Tibial artery (tissue), 4 donors: ENCODE measurements at regions not wholly inside any gene's neighbourhood (a gene's known extent, or its start where the extent isn't known, plus 50 kb on each side); places are given as distances from the start of the nearest gene placed in this dataset.

Source experiments
- DNase-seq, 2 donors: peaks; one replicate each; pipeline ENCODE4 v3.0.0-alpha.2; 2019
- H3K27ac ChIP-seq, 2 donors: fragments of 200-600 bp; sonication (generic) in 1 of 2; 1 replicate in 1 of 2; 2 replicates in 1 of 2; pipeline ENCODE4 v1.5.1; 2018 to 2019; ENCODE audit warnings: mild to moderate bottlenecking in 1 of 2
- H3K27me3 ChIP-seq, 2 donors: fragments of 200-600 bp; sonication (generic) in 1 of 2; one replicate each; pipeline versions ENCODE4 v1.5.1 to v1.6.0; 2016 to 2019
- H3K36me3 ChIP-seq, 3 donors: fragments of 200-600 bp; sonication (generic) in 2 of 3; one replicate each; pipeline ENCODE4 v1.5.1; 2016 to 2019; ENCODE audit warnings: mild to moderate bottlenecking in 2 of 3
- H3K4me1 ChIP-seq, 4 donors: fragments of 200-600 bp; sonication (generic) in 2 of 4; 1 replicate in 3 of 4; 2 replicates in 1 of 4; pipeline ENCODE4 v1.5.1; 2016 to 2019
- H3K4me3 ChIP-seq, 2 donors: fragments of 200-600 bp; sonication (generic) in 1 of 2; 1 replicate in 1 of 2; 2 replicates in 1 of 2; pipeline ENCODE4 v1.5.1; 2018 to 2019; ENCODE audit warnings: mild to moderate bottlenecking in 2 of 2
- H3K9me3 ChIP-seq, 3 donors: fragments of 200-600 bp; sonication (generic) in 1 of 3; one replicate each; pipeline ENCODE4 v1.5.1; 2016 to 2019
- CTCF ChIP-seq, 2 experiments: fragments of 200-600 bp in 1 of 2; fragments of 450-650 bp in 1 of 2; IDR thresholded peaks; one replicate each; pipeline ENCODE4 v1.5.1; 2017 to 2019; ENCODE audit warnings: antibody characterized with exemption in 2 of 2, mild to moderate bottlenecking in 1 of 2, moderate library complexity in 1 of 2
- intact Hi-C: fragments of 100-400 bp; cut with DNase I; formaldehyde crosslinking; loops from one replicate; pipeline ENCODE4 v1.15.0; 2023; ENCODE audit warnings: low total_unique reads

DNA sequence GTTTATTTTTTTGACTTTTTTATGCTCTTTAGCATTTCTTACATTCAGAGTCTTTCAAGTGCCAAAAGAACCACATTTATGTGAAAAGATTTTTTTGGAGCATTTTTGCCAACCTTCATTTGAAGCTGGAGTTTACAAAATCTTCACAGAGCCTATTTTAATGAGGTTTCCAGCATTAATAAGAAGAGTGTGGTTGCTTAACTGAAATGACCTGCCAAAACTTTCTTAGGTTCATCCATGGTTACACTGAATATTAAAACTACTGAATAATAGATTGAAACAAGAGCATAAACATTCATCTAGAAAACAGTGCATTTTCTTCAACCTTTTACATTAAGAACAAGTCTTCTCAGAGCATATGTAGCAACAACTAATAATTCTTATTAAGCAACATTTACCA is 672.3 kb upstream of the CXADR start:
- Histone ChIP-seq H3K9me3 (no peaks in the 10 kb centered on the region), H3K27ac (no peak overlapping the region), H3K4me1 (peaks cover 0 to 13% (median 4%) of the 10 kb centered on the region in 4 donors), H3K36me3 (no peaks in the 10 kb centered on the region), H3K4me3 (no peak overlapping the region), H3K27me3 (no peaks in the 10 kb centered on the region)
- no peak for TF ChIP-seq CTCF (IDR thresholded peaks at IDR 0.05)
- intact Hi-C loops, result no loop called here
- no peak for DNase-seq

- peaks cover 0 to 13% (median 4%) of the 10 kb centered on the region in 4 donors for H3K4me1 ChIP-seq
- TF ChIP-seq CTCF (IDR thresholded peaks at IDR 0.05), result no peak
- intact Hi-C loops, result no loop called here
- no peaks in the 10 kb centered on the region for H3K27me3 ChIP-seq
- H3K36me3 ChIP-seq, result no peaks in the 10 kb centered on the region
- DNase-seq, result no peak
- no peak overlapping the region for H3K27ac ChIP-seq
- no peak overlapping the region for H3K4me3 ChIP-seq
- H3K9me3 ChIP-seq, result no peaks in the 10 kb centered on the region
These were observed 670.7 kb upstream of the CXADR start for GRCh38 chr21:16841975-16842695.

- H3K36me3 ChIP-seq, result no peaks in the 10 kb centered on the region
- intact Hi-C loops, result no loop called here
- no peak for DNase-seq
- H3K4me1 ChIP-seq, result peaks cover 0 to 9% (median 4%) of the 10 kb centered on the region in 4 donors
- TF ChIP-seq CTCF (IDR thresholded peaks at IDR 0.05), result no peak
- no peak overlapping the region for H3K4me3 ChIP-seq
- H3K9me3 ChIP-seq, result no peaks in the 10 kb centered on the region
- no peaks in the 10 kb centered on the region for H3K27me3 ChIP-seq
- no peak overlapping the region for H3K27ac ChIP-seq
These were observed 670.2 kb upstream of the CXADR start for GRCh38 chr21:16842696-16843035.

GRCh38 chr21:16847211-16847610 is 665.6 kb upstream of the CXADR start:
- no peaks in the 10 kb centered on the region for H3K4me1 ChIP-seq
- no peak for TF ChIP-seq CTCF (IDR thresholded peaks at IDR 0.05)
- no peaks in the 10 kb centered on the region for H3K36me3 ChIP-seq
- H3K27ac ChIP-seq, result no peak overlapping the region
- H3K4me3 ChIP-seq, result no peak overlapping the region
- intact Hi-C loops, result no loop called here
- H3K27me3 ChIP-seq, result no peaks in the 10 kb centered on the region
- H3K9me3 ChIP-seq, result no peaks in the 10 kb centered on the region
- no peak for DNase-seq

GRCh38 chr21:16851054-16851453 is 661.8 kb upstream of the CXADR start:
- Histone ChIP-seq H3K27ac (no peak overlapping the region), H3K9me3 (peaks cover 0 to 1% (median under 1%) of the 10 kb centered on the region in 3 donors), H3K36me3 (no peaks in the 10 kb centered on the region), H3K4me1 (no peaks in the 10 kb centered on the region), H3K4me3 (no peak overlapping the region), H3K27me3 (no peaks in the 10 kb centered on the region)
- no peak for DNase-seq
- intact Hi-C loops, result no loop called here
- TF ChIP-seq CTCF (IDR thresholded peaks at IDR 0.05), result no peak
